ENCODE measurements at regions not wholly inside any gene's neighbourhood (a gene's known extent, or its start where the extent isn't known, plus 50 kb on each side); places are given as distances from the start of the nearest gene placed in this dataset.

- no peak for DNase-seq (ENCODE audit: low spot score)
Measured at GRCh38 chr12:64999148-64999425, 122.0 kb downstream of the WIF1 start.
